GM12878 (cell line): ENCODE measurements at regions not wholly inside any gene's neighbourhood (a gene's known extent, or its start where the extent isn't known, plus 50 kb on each side); places are given as distances from the start of the nearest gene placed in this dataset.

ENCODE experiments used
- ATAC-seq: fragments of 200-7000 bp; cut with Tn5 transposase; 3 replicates; pipeline ENCODE4 v1.9.1; 2020; ENCODE audit warnings: mild to moderate bottlenecking, moderate library complexity
- BruUV-seq: library from RNA; stranded (reverse); fragments of 400-500 nt; replicated peaks from 2 replicates; lab custom pipeline; 2021; lab: Mats Ljungman, UMichigan
- CTCF ChIA-PET: fragments of 300-600 bp; sonication (Branson Sonifier 250); formaldehyde crosslinking; extraction: SDS; loops from one replicate; lab custom pipeline; 2021; ENCODE audit warnings: inconsistent platforms; lab: Yijun Ruan, JAX
- POLR2A ChIA-PET: fragments of 350-600 bp; formaldehyde crosslinking; extraction: SDS; loops from one replicate; lab custom pipeline; 2021; ENCODE audit warnings: inconsistent platforms; lab: Charles Lee
- RAD21 ChIA-PET: fragments of 300-600 bp; sonication (Branson Sonifier 250); formaldehyde crosslinking; loops from one replicate; lab custom pipeline; 2023; ENCODE audit warnings: antibody characterized with exemption; ENCODE audit not compliant: unreplicated experiment; lab: Charles Lee
- SMC1A ChIA-PET: fragments of 300-600 bp; sonication (Branson Sonifier 250); formaldehyde crosslinking; loops from one replicate; lab custom pipeline; 2023; ENCODE audit not compliant: unreplicated experiment, uncharacterized antibody; lab: Charles Lee
- DNase-seq: peaks from one replicate; pipeline ENCODE4 v3.0.0-alpha.2; 2011; ENCODE audit warnings: low read depth, low spot score
- FAIRE-seq: peaks from 3 replicates; lab custom pipeline; 2011; peaks lifted over from hg19 to GRCh38; lab: Jason Lieb, UNC
- H2AFZ ChIP-seq: 2 replicates; pipeline ENCODE4 v1.6.0; 2011; ENCODE audit warnings: low read depth, low read length, control low read depth; ENCODE audit not compliant: control insufficient read depth
- H3K27ac ChIP-seq: 2 replicates; pipeline ENCODE4 v1.5.1; 2011; ENCODE audit warnings: control low read depth; ENCODE audit not compliant: control insufficient read depth, insufficient read depth
- H3K27me3 ChIP-seq, 2 experiments: replicated peaks in 1 of 2; 2 replicates each; pipeline versions ENCODE4 v1.6.0 to v1.6.1; 2011; ENCODE audit warnings: low read length in 1 of 2; ENCODE audit not compliant: control insufficient read depth in 2 of 2, insufficient read depth in 2 of 2
- H3K36me3 ChIP-seq, 2 experiments: 2 replicates each; pipeline ENCODE4 v1.5.1; 2011; ENCODE audit warnings: low read length in 1 of 2; ENCODE audit not compliant: control insufficient read depth in 2 of 2, insufficient read depth in 2 of 2
- H3K4me1 ChIP-seq: 2 replicates; pipeline ENCODE4 v1.6.1; 2011; ENCODE audit warnings: mild to moderate bottlenecking, low read length, moderate library complexity, mixed read lengths; ENCODE audit not compliant: control insufficient read depth, insufficient read depth
- H3K4me2 ChIP-seq: 2 replicates; pipeline ENCODE4 v1.6.0; 2011; ENCODE audit warnings: control low read depth; ENCODE audit not compliant: control insufficient read depth, insufficient read depth
- H3K4me3 ChIP-seq: fragments of 200-600 bp; sonication (generic); 2 replicates; pipeline ENCODE4 v1.5.1; 2016
- H3K79me2 ChIP-seq: 2 replicates; pipeline ENCODE4 v1.6.0; 2011; ENCODE audit warnings: low read length; ENCODE audit not compliant: control insufficient read depth, insufficient read depth
- H3K9ac ChIP-seq: 2 replicates; pipeline ENCODE4 v1.8.0; 2011; ENCODE audit warnings: low read length, control low read depth, mixed read lengths; ENCODE audit not compliant: control insufficient read depth, insufficient read depth
- H3K9me3 ChIP-seq: replicated peaks from 3 replicates; pipeline ENCODE4 v1.5.1; 2011; ENCODE audit warnings: mild to moderate bottlenecking, low read length; ENCODE audit not compliant: control insufficient read depth, insufficient read depth
- H4K20me1 ChIP-seq: 2 replicates; pipeline ENCODE4 v1.6.0; 2011; ENCODE audit not compliant: control insufficient read depth, insufficient read depth
- ETV6 ChIP-seq, 2 experiments: fragments of 450-650 bp in 1 of 2; IDR thresholded peaks in 1 of 2; conservative IDR thresholded peaks in 1 of 2; 2 replicates each; pipeline ENCODE4 v1.6.1; 2014; ENCODE audit warnings: antibody characterized with exemption in 1 of 2, borderline replicate concordance in 1 of 2, low read depth in 1 of 2, mild to moderate bottlenecking in 1 of 2, moderate library complexity in 1 of 2
- IKZF1 ChIP-seq: fragments of 450-650 bp; conservative IDR thresholded peaks from 2 replicates; pipeline ENCODE4 v1.6.1; 2017; ENCODE audit warnings: antibody characterized with exemption, mild to moderate bottlenecking
- MTA2 ChIP-seq: fragments of 450-650 bp; IDR thresholded peaks from 2 replicates; pipeline ENCODE4 v1.6.1; 2016; ENCODE audit warnings: low read depth, mild to moderate bottlenecking, moderate library complexity
- RFX5 ChIP-seq: IDR thresholded peaks from 2 replicates; pipeline ENCODE4 v1.6.1; 2011; ENCODE audit warnings: low read depth, low read length, improper control_type of control experiment
- SMARCA5 ChIP-seq: fragments of 450-650 bp; IDR thresholded peaks from 2 replicates; pipeline ENCODE4 v1.6.1; 2017; ENCODE audit warnings: mild to moderate bottlenecking
- WGBS: methylation state at CpG from one replicate; pipeline ENCODE4 v1.1.6; 2016; ENCODE audit warnings: low lambda C conversion rate; ENCODE audit not compliant: insufficient replicate concordance, insufficient coverage; ENCODE audit errors: missing lambda C conversion rate; 5-methylcytosine and 5-hydroxymethylcytosine counted together
- in situ Hi-C: fragments of 300-500 bp; cut with MboI; formaldehyde crosslinking; loops from 9 replicates; pipeline ENCODE4 v1.14.3; 2018; ENCODE audit warnings: mixed read lengths
- intact Hi-C: fragments of 100-400 bp; cut with micrococcal nuclease; formaldehyde crosslinking; loops from one replicate; pipeline ENCODE4 v1.14.2; 2022; ENCODE audit not compliant: unreplicated experiment
- TF ChIP-seq, protein P1 (sequence below): IDR thresholded peaks from 2 replicates; pipeline ENCODE4 v1.6.1; 2012; ENCODE audit warnings: low read depth, low read length, improper control_type of control experiment
- TF ChIP-seq, protein P2 (sequence below): IDR thresholded peaks from 2 replicates; pipeline ENCODE4 v1.6.1; 2011; ENCODE audit warnings: mild to moderate bottlenecking, low read depth, low read length, moderate library complexity; ENCODE audit not compliant: insufficient replicate concordance

DNA sequence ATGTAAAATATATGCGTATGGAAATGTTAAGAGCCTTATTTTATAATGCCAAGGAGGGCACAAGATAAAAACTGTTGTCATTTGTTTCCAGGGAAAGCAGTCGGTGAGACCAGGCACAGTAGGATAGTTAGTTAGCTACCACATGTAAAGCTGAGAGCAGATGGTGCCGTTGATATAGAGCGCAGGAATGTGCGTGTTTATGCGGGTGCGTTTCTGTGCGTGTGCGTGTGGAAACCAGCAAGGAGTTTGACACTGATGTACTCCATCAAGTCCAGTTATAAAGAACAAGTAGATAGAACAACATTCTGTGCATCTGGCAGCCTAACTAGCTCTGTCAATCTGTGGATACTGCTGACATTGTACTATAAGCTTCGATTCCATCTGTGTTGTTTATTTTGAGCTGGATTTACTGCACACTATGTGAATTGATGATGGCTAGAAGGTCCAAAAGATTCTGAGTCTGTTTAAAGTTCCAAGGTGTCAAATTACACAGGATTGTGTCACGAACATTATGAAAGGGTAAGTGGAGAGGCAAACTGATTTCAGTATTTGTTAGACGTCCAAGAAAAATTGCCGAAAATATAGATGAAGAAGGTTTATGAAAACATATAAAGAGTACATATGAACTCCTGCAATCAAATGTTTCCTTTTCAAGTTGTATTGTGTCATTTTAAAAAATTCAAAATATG, 494.9 kb upstream of the MEF2C start:
- TF ChIP-seq SMARCA5: no peak
- TF ChIP-seq, protein P1, sequence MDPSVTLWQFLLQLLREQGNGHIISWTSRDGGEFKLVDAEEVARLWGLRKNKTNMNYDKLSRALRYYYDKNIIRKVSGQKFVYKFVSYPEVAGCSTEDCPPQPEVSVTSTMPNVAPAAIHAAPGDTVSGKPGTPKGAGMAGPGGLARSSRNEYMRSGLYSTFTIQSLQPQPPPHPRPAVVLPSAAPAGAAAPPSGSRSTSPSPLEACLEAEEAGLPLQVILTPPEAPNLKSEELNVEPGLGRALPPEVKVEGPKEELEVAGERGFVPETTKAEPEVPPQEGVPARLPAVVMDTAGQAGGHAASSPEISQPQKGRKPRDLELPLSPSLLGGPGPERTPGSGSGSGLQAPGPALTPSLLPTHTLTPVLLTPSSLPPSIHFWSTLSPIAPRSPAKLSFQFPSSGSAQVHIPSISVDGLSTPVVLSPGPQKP: no peak
- in situ Hi-C loops: no loop called here
- Histone ChIP-seq H3K27ac (no peak overlapping the region), H4K20me1 (no peaks in the 10 kb centered on the region), H3K4me1 (peaks cover 4% of the 10 kb centered on the region), H3K4me2 (no peak overlapping the region), H3K9me3 (no peaks in the 10 kb centered on the region; the same call in 2 of the 3 replicates), H3K27me3 (no peaks in the 10 kb centered on the region), H2AFZ (no peak overlapping the region), H3K79me2 (no peaks in the 10 kb centered on the region), H3K9ac (no peak overlapping the region), H3K4me3 (no peak overlapping the region), H3K36me3 (no peaks in the 10 kb centered on the region; a peak in 1 of 4 replicates)
- no peak for ATAC-seq
- ChIA-PET POLR2A (no interaction called here), RAD21 (no interaction called here), SMC1A (no interaction called here), CTCF (no interaction called here)
- 98% methylated on average over 13 of the region's 13 CpGs for WGBS
- intact Hi-C loops: no loop called here
- FAIRE-seq: no peak
- no peak for DNase-seq
- BruUV-seq: no TSS peak

DNA sequence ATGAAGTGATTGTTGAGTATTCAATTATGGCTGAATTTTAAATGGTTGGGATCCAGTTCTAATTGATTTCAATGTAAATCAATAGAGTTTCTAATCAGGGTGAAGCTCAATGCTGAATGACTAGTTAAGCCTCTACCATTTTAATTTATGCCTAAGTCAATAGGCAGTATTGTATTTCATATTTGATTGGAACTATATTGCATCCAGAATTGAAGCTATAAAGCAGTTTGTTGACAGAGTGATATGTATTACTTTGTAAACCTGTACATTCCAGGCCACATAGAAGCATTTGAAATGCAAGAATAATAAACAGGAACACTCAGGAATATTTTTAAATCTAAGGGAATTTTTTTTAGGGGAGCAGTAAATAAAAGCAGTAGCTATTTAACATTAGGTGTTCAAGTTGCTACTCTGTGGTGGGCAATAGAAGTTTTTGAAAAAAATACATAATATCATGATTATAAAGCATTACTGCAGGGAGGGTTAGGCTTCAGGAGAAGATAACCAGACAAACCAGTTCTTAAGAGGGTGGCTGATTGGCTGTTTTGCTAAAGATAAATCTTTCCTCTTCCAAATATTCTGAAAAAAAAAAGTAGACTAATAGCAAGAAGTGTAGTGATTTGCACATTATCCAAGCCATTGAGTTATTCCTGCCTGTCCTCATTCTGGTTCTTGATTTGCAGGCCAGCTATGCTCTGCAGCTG, 492.0 kb upstream of the MEF2C start:
- Histone ChIP-seq H4K20me1 (no peaks in the 10 kb centered on the region), H3K36me3 (no peaks in the 10 kb centered on the region; a peak in 1 of 4 replicates), H3K9ac (no peak overlapping the region), H3K4me1 (peaks cover 4% of the 10 kb centered on the region), H3K9me3 (no peaks in the 10 kb centered on the region; the same call in 2 of the 3 replicates), H3K4me3 (no peak overlapping the region), H3K4me2 (peak overlapping the region; percentile 59; the same call in 1 of the 2 replicates), H3K79me2 (no peaks in the 10 kb centered on the region), H2AFZ (peak overlapping the region; percentile 72), H3K27me3 (no peaks in the 10 kb centered on the region), H3K27ac (no peak overlapping the region)
- no TSS peak for BruUV-seq
- ATAC-seq (no peak), FAIRE-seq (no peak), DNase-seq (no peak)
- ChIA-PET SMC1A (interaction anchor here (0.7 to 2.3 kb wide), 14 partner anchors 10 to 647 kb away, joined by 3 to 9 read pairs (median 3); no protein-coding TSS in a partner anchor), RAD21 (interaction anchor here (0.9 to 1.4 kb wide), 4 partner anchors 25 to 116 kb away, joined by 3 to 4 read pairs (median 3); no protein-coding TSS in a partner anchor), CTCF (interaction anchor here (0.6 to 1.7 kb wide), 5 partner anchors 13 to 355 kb away, joined by 3 to 5 read pairs (median 4); no protein-coding TSS in a partner anchor), POLR2A (interaction anchor here (0.6 kb wide), 1 partner anchor 47 kb away, joined by 4 read pairs; no protein-coding TSS in a partner anchor)
- in situ Hi-C loops: no loop called here
- intact Hi-C loops: no loop called here
- TF ChIP-seq ETV6 (conservative IDR thresholded peaks at IDR 0.05 in 1 of 2, IDR thresholded peaks at IDR 0.05 in 1 of 2; ENCODE audit: borderline replicate concordance in 1 of 2, low read depth in 1 of 2) (no peak), MTA2 (no peak), IKZF1 (no peak), RFX5 (no peak)
- TF ChIP-seq, protein P2, sequence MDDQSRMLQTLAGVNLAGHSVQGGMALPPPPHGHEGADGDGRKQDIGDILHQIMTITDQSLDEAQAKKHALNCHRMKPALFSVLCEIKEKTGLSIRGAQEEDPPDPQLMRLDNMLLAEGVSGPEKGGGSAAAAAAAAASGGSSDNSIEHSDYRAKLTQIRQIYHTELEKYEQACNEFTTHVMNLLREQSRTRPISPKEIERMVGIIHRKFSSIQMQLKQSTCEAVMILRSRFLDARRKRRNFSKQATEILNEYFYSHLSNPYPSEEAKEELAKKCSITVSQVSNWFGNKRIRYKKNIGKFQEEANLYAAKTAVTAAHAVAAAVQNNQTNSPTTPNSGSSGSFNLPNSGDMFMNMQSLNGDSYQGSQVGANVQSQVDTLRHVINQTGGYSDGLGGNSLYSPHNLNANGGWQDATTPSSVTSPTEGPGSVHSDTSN: no peak
- TF ChIP-seq, all 136 proteins: peak for 0
